HCT116 (cell line): ENCODE measurements at regions not wholly inside any gene's neighbourhood (a gene's known extent, or its start where the extent isn't known, plus 50 kb on each side); places are given as distances from the start of the nearest gene placed in this dataset.

Experiments used
- ATAC-seq: fragments of 200-7000 bp; cut with Tn5 transposase; 2 replicates; pipeline ENCODE4 v1.9.1; 2020; ENCODE audit warnings: mild to moderate bottlenecking, moderate library complexity
- BruUV-seq: library from RNA; stranded (reverse); fragments of 400-500 nt; replicated peaks from 2 replicates; lab custom pipeline; 2021; lab: Mats Ljungman, UMichigan
- CTCF ChIA-PET: fragments of 300-600 bp; sonication (Branson Sonifier 250); formaldehyde crosslinking; loops from one replicate; lab custom pipeline; 2021; ENCODE audit warnings: antibody characterized with exemption; lab: Charles Lee
- POLR2A ChIA-PET: fragments of 300-600, 350-600 bp; sonication (Branson Sonifier 250); formaldehyde crosslinking; loops from one replicate; lab custom pipeline; 2021; ENCODE audit warnings: antibody characterized with exemption; lab: Charles Lee
- RAD21 ChIA-PET, 2 experiments: fragments of 300-600 bp; sonication (Branson Sonifier 250); formaldehyde crosslinking; loops; one replicate each; lab custom pipeline; 2023; ENCODE audit warnings: low total read pairs in 2 of 2; ENCODE audit not compliant: uncharacterized antibody in 2 of 2, unreplicated experiment in 2 of 2, low non-redundant PET in 1 of 2; lab: Charles Lee
- DNase-seq: peaks from one replicate; pipeline ENCODE4 v3.0.0-alpha.2; 2010; ENCODE audit warnings: low read depth, low spot score
- H2AFZ ChIP-seq: fragments of 200-600 bp; shearing (Covaris generic), sonication (generic); 2 replicates; pipeline ENCODE4 v1.6.1; 2017; ENCODE audit warnings: low read depth, mixed run types, mixed read lengths, antibody characterized with exemption, low read length; ENCODE audit not compliant: poor library complexity, severe bottlenecking
- H3K27ac ChIP-seq: 2 replicates; pipeline ENCODE4 v1.5.1; 2012; ENCODE audit warnings: low read depth, low read length
- H3K27me3 ChIP-seq: fragments of 200-600 bp; sonication (generic); 2 replicates; pipeline ENCODE4 v1.6.1; 2016; ENCODE audit warnings: mixed run types, low read length, mixed read lengths; ENCODE audit not compliant: insufficient read depth
- H3K36me3 ChIP-seq, 2 experiments: fragments of 200-500 bp in 1 of 2; fragments of 200-600 bp in 1 of 2; sonication (Bioruptor generic) in 1 of 2; sonication (generic) in 1 of 2; 2 replicates each; pipeline versions ENCODE4 v1.5.1 to v1.6.1; 2014 to 2016; ENCODE audit warnings: low read length in 2 of 2, inconsistent platforms in 1 of 2, mixed read lengths in 1 of 2, mixed run types in 1 of 2; ENCODE audit not compliant: insufficient read depth in 2 of 2, control insufficient read depth in 1 of 2
- H3K4me1 ChIP-seq, 2 experiments: fragments of 200-600 bp in 1 of 2; sonication (generic) in 1 of 2; 2 replicates each; pipeline versions ENCODE4 v1.5.1 to v1.6.1; 2012 to 2017; ENCODE audit warnings: low read length in 2 of 2, inconsistent platforms in 1 of 2, mild to moderate bottlenecking in 1 of 2, mixed read lengths in 1 of 2, mixed run types in 1 of 2, moderate library complexity in 1 of 2; ENCODE audit not compliant: insufficient read depth in 2 of 2, control insufficient read depth in 1 of 2
- H3K4me2 ChIP-seq: fragments of 200-600 bp; sonication (generic); 2 replicates; pipeline ENCODE4 v1.6.1; 2017; ENCODE audit warnings: mixed run types, low read length, mixed read lengths
- H3K4me3 ChIP-seq, 2 experiments: fragments of 200-600 bp in 1 of 2; sonication (generic) in 1 of 2; replicated peaks in 1 of 2; 2 replicates each; pipeline ENCODE4 v1.5.1; 2011 to 2016; ENCODE audit warnings: low read length in 2 of 2, control low read depth in 1 of 2, low read depth in 1 of 2, mild to moderate bottlenecking in 1 of 2, mixed read lengths in 1 of 2, mixed run types in 1 of 2
- H3K79me2 ChIP-seq: fragments of 200-600 bp; sonication (generic); 2 replicates; pipeline ENCODE4 v1.6.1; 2017; ENCODE audit warnings: mild to moderate bottlenecking, mixed run types, low read length, moderate library complexity, mixed read lengths; ENCODE audit not compliant: insufficient read depth
- H3K9ac ChIP-seq: fragments of 200-600 bp; sonication (generic); 2 replicates; pipeline ENCODE4 v1.6.1; 2016; ENCODE audit warnings: low read length, mixed read lengths
- H3K9me2 ChIP-seq: fragments of 200-600 bp; sonication (generic), shearing (Covaris generic); 2 replicates; pipeline ENCODE4 v1.6.1; 2017; ENCODE audit warnings: mixed run types, mild to moderate bottlenecking, moderate library complexity; ENCODE audit not compliant: insufficient read depth
- H3K9me3 ChIP-seq, 2 experiments: fragments of 200-500 bp in 1 of 2; fragments of 200-600 bp in 1 of 2; sonication (Bioruptor generic) in 1 of 2; sonication (generic) in 1 of 2; 2 replicates each; pipeline ENCODE4 v1.6.1; 2014 to 2017; ENCODE audit warnings: low read length in 2 of 2, mixed read lengths in 2 of 2, inconsistent platforms in 1 of 2, low read depth in 1 of 2, mild to moderate bottlenecking in 1 of 2, mixed run types in 1 of 2, moderate library complexity in 1 of 2; ENCODE audit not compliant: control insufficient read depth in 1 of 2, insufficient read depth in 1 of 2
- H4K20me1 ChIP-seq: fragments of 200-600 bp; sonication (generic), shearing (Covaris generic); 2 replicates; pipeline ENCODE4 v1.6.1; 2017; ENCODE audit warnings: mixed run types, mild to moderate bottlenecking, moderate library complexity; ENCODE audit not compliant: insufficient read depth
- CBX3 ChIP-seq: IDR thresholded peaks from 2 replicates; pipeline ENCODE4 v1.6.1; 2012; ENCODE audit warnings: low read depth
- CEBPB ChIP-seq: IDR thresholded peaks from 2 replicates; pipeline ENCODE4 v1.6.1; 2012; ENCODE audit warnings: low read depth
- EGR1 ChIP-seq: IDR thresholded peaks from 2 replicates; pipeline ENCODE4 v1.6.1; 2012; ENCODE audit warnings: low read depth
- ELF1 ChIP-seq: IDR thresholded peaks from 2 replicates; pipeline ENCODE4 v1.6.1; 2012; ENCODE audit warnings: low read depth, borderline replicate concordance
- EZH2 ChIP-seq: fragments of 200-600 bp; sonication (generic); IDR thresholded peaks from 2 replicates; pipeline ENCODE4 v1.6.1; 2017; ENCODE audit warnings: antibody characterized with exemption, mixed run types
- EZH2phosphoT487 ChIP-seq: fragments of 200-600 bp; IDR thresholded peaks from 2 replicates; pipeline ENCODE4 v1.6.1; 2018; ENCODE audit warnings: antibody characterized with exemption, borderline replicate concordance
- FOSL1 ChIP-seq: IDR thresholded peaks from 2 replicates; pipeline ENCODE4 v1.6.1; 2012; ENCODE audit warnings: low read depth
- JUND ChIP-seq: IDR thresholded peaks from 2 replicates; pipeline ENCODE4 v1.6.1; 2012
- POLR2A ChIP-seq: IDR thresholded peaks from 2 replicates; pipeline ENCODE4 v1.7.0; 2011; ENCODE audit warnings: borderline replicate concordance; ENCODE audit not compliant: insufficient read depth, insufficient read length; ENCODE audit errors: extremely low read depth
- POLR2AphosphoS5 ChIP-seq: IDR thresholded peaks from 2 replicates; pipeline ENCODE4 v1.6.1; 2011; ENCODE audit warnings: mild to moderate bottlenecking, low read depth, low read length, moderate library complexity
- RAD21 ChIP-seq: IDR thresholded peaks from 2 replicates; pipeline ENCODE4 v1.6.1; 2012; ENCODE audit warnings: low read depth, mild to moderate bottlenecking
- TCF7L2 ChIP-seq: IDR thresholded peaks from 2 replicates; pipeline ENCODE4 v1.7.0; 2011; ENCODE audit warnings: borderline replicate concordance, inconsistent platforms; ENCODE audit not compliant: insufficient read depth, insufficient read length; ENCODE audit errors: extremely low read depth
- YY1 ChIP-seq: IDR thresholded peaks from 2 replicates; pipeline ENCODE4 v1.6.1; 2011; ENCODE audit warnings: low read length, low read depth, moderate library complexity, mild to moderate bottlenecking; ENCODE audit not compliant: insufficient replicate concordance; ENCODE audit errors: extremely low read depth
- ZNF274 ChIP-seq: fragments of 200-500 bp; sonication (Bioruptor generic); IDR thresholded peaks from 2 replicates; pipeline ENCODE4 v1.6.1; 2014; ENCODE audit warnings: mild to moderate bottlenecking, low read depth, low read length, inconsistent platforms
- intact Hi-C: fragments of 100-400 bp; cut with micrococcal nuclease; formaldehyde crosslinking; loops from 2 replicates; pipeline ENCODE4 v1.10.0; 2022
- TF ChIP-seq, protein P1 (sequence below): IDR thresholded peaks from 2 replicates; pipeline ENCODE4 v1.6.1; 2012; ENCODE audit warnings: low read depth
- TF ChIP-seq, protein P2 (sequence below), 3 experiments: fragments of 200-600 bp in 1 of 3; sonication (generic) in 1 of 3; IDR thresholded peaks in 2 of 3; conservative IDR thresholded peaks in 1 of 3; 2 replicates each; pipeline ENCODE4 v1.5.1; 2012 to 2017; ENCODE audit warnings: low read depth in 2 of 3, low read length in 2 of 3, antibody characterized with exemption in 1 of 3, borderline replicate concordance in 1 of 3, control low read depth in 1 of 3, mild to moderate bottlenecking in 1 of 3, mixed read lengths in 1 of 3, mixed run types in 1 of 3, moderate library complexity in 1 of 3; ENCODE audit not compliant: insufficient read depth in 1 of 3
- TF ChIP-seq, protein P3 (sequence below): IDR thresholded peaks from 2 replicates; pipeline ENCODE4 v1.6.1; 2012

DNA sequence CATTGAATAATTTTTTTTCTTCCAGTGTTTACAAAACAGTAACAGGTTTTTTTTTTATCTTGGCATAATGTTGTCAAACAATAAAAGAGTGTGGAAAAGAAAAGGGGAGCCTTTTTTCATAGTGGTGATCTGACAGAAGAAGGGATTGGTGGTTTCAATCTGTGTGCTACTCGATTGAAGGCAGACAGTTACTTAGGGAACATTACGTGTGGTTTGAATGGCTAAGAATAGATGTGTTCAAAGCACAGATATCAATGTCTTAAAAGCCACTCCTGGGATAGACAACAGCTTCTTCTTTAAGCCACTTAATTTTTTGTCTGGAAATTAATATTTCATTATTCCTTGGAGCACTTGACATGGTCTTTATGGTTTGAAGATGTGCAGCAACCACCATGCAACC, 558.6 kb upstream of the ADGRL2 start (continued):
- TF ChIP-seq EZH2 (no peak), JUND (no peak), RAD21 (no peak), FOSL1 (no peak)
- TF ChIP-seq, protein P1, sequence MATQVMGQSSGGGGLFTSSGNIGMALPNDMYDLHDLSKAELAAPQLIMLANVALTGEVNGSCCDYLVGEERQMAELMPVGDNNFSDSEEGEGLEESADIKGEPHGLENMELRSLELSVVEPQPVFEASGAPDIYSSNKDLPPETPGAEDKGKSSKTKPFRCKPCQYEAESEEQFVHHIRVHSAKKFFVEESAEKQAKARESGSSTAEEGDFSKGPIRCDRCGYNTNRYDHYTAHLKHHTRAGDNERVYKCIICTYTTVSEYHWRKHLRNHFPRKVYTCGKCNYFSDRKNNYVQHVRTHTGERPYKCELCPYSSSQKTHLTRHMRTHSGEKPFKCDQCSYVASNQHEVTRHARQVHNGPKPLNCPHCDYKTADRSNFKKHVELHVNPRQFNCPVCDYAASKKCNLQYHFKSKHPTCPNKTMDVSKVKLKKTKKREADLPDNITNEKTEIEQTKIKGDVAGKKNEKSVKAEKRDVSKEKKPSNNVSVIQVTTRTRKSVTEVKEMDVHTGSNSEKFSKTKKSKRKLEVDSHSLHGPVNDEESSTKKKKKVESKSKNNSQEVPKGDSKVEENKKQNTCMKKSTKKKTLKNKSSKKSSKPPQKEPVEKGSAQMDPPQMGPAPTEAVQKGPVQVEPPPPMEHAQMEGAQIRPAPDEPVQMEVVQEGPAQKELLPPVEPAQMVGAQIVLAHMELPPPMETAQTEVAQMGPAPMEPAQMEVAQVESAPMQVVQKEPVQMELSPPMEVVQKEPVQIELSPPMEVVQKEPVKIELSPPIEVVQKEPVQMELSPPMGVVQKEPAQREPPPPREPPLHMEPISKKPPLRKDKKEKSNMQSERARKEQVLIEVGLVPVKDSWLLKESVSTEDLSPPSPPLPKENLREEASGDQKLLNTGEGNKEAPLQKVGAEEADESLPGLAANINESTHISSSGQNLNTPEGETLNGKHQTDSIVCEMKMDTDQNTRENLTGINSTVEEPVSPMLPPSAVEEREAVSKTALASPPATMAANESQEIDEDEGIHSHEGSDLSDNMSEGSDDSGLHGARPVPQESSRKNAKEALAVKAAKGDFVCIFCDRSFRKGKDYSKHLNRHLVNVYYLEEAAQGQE = no peak
- TF ChIP-seq, protein P2, sequence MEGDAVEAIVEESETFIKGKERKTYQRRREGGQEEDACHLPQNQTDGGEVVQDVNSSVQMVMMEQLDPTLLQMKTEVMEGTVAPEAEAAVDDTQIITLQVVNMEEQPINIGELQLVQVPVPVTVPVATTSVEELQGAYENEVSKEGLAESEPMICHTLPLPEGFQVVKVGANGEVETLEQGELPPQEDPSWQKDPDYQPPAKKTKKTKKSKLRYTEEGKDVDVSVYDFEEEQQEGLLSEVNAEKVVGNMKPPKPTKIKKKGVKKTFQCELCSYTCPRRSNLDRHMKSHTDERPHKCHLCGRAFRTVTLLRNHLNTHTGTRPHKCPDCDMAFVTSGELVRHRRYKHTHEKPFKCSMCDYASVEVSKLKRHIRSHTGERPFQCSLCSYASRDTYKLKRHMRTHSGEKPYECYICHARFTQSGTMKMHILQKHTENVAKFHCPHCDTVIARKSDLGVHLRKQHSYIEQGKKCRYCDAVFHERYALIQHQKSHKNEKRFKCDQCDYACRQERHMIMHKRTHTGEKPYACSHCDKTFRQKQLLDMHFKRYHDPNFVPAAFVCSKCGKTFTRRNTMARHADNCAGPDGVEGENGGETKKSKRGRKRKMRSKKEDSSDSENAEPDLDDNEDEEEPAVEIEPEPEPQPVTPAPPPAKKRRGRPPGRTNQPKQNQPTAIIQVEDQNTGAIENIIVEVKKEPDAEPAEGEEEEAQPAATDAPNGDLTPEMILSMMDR (IDR thresholded peaks at IDR 0.05 in 2 of 3, conservative IDR thresholded peaks at IDR 0.05 in 1 of 3; ENCODE audit: borderline replicate concordance in 1 of 3, insufficient read depth in 1 of 3, low read depth in 2 of 3, low read length in 2 of 3) = no peak

DNA sequence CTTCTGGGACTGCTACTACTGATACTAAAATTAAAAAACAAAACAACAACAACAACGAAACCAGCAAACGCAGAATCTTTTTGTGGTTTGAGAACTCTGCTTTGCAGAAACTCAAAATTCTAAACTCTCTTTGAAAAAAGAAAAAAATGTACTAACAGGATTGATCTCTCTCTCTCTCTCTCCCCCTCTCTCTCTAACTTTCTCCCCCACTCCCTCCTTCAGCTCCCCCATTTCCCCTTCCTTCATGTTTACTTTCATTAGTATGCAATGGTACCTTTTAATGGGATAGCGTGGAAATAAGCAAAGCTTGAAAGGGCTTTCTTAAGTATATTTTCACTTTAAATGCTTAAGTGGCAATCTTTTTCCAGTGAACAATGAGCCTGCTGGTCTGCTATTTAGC, 562.6 kb upstream of the ADGRL2 start:
- CTCF ChIA-PET = no interaction called here
- no peak for DNase-seq
- no peaks in the 10 kb centered on the region for H3K4me1 ChIP-seq
- no peaks in the 10 kb centered on the region for H3K36me3 ChIP-seq
- TF ChIP-seq POLR2AphosphoS5 = no peak
- TF ChIP-seq TCF7L2 = no peak
- no peak for TF ChIP-seq POLR2A
- TF ChIP-seq EGR1 = no peak
- no peak for TF ChIP-seq CBX3
- no peak for TF ChIP-seq CEBPB
- TF ChIP-seq ELF1 = no peak
- TF ChIP-seq, protein P3, sequence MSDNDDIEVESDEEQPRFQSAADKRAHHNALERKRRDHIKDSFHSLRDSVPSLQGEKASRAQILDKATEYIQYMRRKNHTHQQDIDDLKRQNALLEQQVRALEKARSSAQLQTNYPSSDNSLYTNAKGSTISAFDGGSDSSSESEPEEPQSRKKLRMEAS = no peak
- TF ChIP-seq YY1 = no peak
- no peak for TF ChIP-seq ZNF274
- TF ChIP-seq, protein P2 (IDR thresholded peaks at IDR 0.05 in 2 of 3, conservative IDR thresholded peaks at IDR 0.05 in 1 of 3; ENCODE audit: borderline replicate concordance in 1 of 3, insufficient read depth in 1 of 3, low read depth in 2 of 3, low read length in 2 of 3) = no peak
- no peak for TF ChIP-seq EZH2
- no peak for TF ChIP-seq EZH2phosphoT487
- H2AFZ ChIP-seq = no peak overlapping the region
- H3K4me2 ChIP-seq = no peak overlapping the region
- no TSS peak for BruUV-seq
- H3K9ac ChIP-seq = no peak overlapping the region
- H3K9me3 ChIP-seq = no peaks in the 10 kb centered on the region; a peak in 1 of 4 replicates
- H4K20me1 ChIP-seq = no peaks in the 10 kb centered on the region
- RAD21 ChIA-PET = no interaction called here
- no peak overlapping the region for H3K27ac ChIP-seq
- no peaks in the 10 kb centered on the region for H3K27me3 ChIP-seq
- H3K4me3 ChIP-seq = no peak overlapping the region
- intact Hi-C loops = no loop called here
- POLR2A ChIA-PET = no interaction called here
- H3K9me2 ChIP-seq = no peaks in the 10 kb centered on the region
- ATAC-seq = no peak
- H3K79me2 ChIP-seq = no peaks in the 10 kb centered on the region
